Ectodermal cell (in vitro differentiated cells): ENCODE measurements at regions not wholly inside any gene's neighbourhood (a gene's known extent, or its start where the extent isn't known, plus 50 kb on each side); places are given as distances from the start of the nearest gene placed in this dataset.

ENCODE experiments used
- H3K27ac ChIP-seq: 2 replicates; pipeline ENCODE4 v1.7.0; 2013; ENCODE audit warnings: mild to moderate bottlenecking, low read depth, low read length; ENCODE audit not compliant: insufficient read depth, poor library complexity, severe bottlenecking
- H3K27me3 ChIP-seq: 2 replicates; pipeline ENCODE4 v1.7.0; 2013; ENCODE audit warnings: mild to moderate bottlenecking, low read length; ENCODE audit not compliant: insufficient read depth, control insufficient read depth, poor library complexity, severe bottlenecking
- H3K36me3 ChIP-seq: one replicate; pipeline ENCODE4 v1.7.0; 2013; ENCODE audit warnings: low read length; ENCODE audit not compliant: control insufficient read depth, insufficient read depth
- H3K4me1 ChIP-seq: one replicate; pipeline ENCODE4 v1.7.0; 2013; ENCODE audit warnings: low read length; ENCODE audit not compliant: control insufficient read depth, insufficient read depth
- H3K4me3 ChIP-seq: 2 replicates; pipeline ENCODE4 v1.7.0; 2013; ENCODE audit warnings: low read depth, low read length, control low read depth; ENCODE audit not compliant: insufficient read depth
- H3K9me3 ChIP-seq: 2 replicates; pipeline ENCODE4 v1.7.0; 2013; ENCODE audit warnings: mild to moderate bottlenecking, low read length, moderate library complexity; ENCODE audit not compliant: control insufficient read depth
- whole genome bisulfite sequencing, 2 experiments: methylation state at CpG; one replicate each; pipeline ENCODE4 v1.1.7; 2013; ENCODE audit warnings: missing lambda C conversion rate in 2 of 2; 5-methylcytosine and 5-hydroxymethylcytosine counted together

DNA sequence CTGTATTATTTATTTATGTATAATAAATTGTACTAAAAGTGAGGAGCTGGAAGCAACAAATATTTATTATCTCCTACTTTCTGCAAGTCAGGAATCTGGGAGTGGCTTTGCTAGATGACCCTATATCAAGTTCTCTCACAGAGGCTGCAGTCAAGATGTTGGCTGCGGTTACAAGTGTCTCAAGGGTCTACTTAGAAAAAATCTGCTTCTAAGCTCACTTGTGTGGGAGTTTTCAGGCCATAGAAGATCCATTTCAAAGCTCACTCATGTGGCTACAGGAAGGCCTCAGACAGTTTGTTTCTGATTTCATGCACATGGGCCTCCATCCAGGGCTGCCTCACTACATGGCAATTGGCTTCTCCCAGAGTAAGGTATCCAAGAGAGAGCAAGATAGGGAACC is 551.1 kb downstream of the CAAP1 start:
- WGBS, 2 experiments = 98 to 100% methylated on average over 1 of the region's 1 CpG
- Histone ChIP-seq H3K4me3 (no peak overlapping the region), H3K36me3 (no peaks in the 10 kb centered on the region), H3K9me3 (no peaks in the 10 kb centered on the region), H3K4me1 (no peaks in the 10 kb centered on the region), H3K27ac (no peak overlapping the region), H3K27me3 (no peaks in the 10 kb centered on the region)

DNA sequence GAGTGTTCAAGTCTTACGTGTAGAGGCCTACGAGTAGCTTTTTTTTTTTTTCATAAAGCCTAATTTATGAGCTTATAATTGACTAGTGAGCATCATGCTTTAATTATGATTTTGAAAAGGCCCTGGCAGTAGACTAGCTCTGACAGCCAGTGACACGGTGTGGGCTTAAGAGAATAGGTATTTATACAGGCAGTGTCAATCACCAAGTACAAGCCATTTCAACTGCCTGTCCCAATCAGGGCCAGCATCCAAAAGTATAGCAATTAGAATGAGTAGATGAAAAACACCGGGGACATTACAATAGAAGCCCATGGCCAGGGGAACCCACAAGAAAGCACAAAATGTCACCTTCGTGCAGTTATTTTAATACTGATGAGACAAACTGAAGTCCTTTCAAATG is 552.8 kb downstream of the CAAP1 start:
- no peak overlapping the region for H3K4me3 ChIP-seq
- no peaks in the 10 kb centered on the region for H3K36me3 ChIP-seq
- WGBS, 2 experiments = 86 to 95% methylated on average over 5 of the region's 5 CpGs
- H3K4me1 ChIP-seq = no peaks in the 10 kb centered on the region
- H3K27me3 ChIP-seq = no peaks in the 10 kb centered on the region
- no peaks in the 10 kb centered on the region for H3K9me3 ChIP-seq
- no peak overlapping the region for H3K27ac ChIP-seq

DNA sequence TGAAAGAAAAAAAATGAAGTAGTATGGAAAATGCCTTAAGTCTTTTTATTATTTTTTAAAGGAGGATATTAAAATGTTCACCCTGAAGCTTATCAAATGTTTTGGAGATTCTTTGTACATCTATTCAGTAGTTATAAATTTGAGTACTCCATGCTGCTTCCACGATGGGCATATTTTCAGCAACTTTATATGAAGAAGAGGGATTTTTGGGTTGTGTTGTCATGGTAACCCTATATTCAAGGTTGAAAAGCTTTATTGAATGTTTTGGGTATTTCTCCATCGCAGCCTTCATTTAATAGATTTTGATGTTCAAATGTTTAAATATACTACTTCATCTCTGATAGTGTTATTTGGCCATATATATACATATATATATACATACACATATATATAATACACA is 557.5 kb downstream of the CAAP1 start:
- no peaks in the 10 kb centered on the region for H3K9me3 ChIP-seq
- no peaks in the 10 kb centered on the region for H3K4me1 ChIP-seq
- no peaks in the 10 kb centered on the region for H3K27me3 ChIP-seq
- no peaks in the 10 kb centered on the region for H3K36me3 ChIP-seq
- H3K4me3 ChIP-seq = no peak overlapping the region
- WGBS, 2 experiments = 89 to 100% methylated on average over 1 of the region's 2 CpGs
- H3K27ac ChIP-seq = no peak overlapping the region

DNA sequence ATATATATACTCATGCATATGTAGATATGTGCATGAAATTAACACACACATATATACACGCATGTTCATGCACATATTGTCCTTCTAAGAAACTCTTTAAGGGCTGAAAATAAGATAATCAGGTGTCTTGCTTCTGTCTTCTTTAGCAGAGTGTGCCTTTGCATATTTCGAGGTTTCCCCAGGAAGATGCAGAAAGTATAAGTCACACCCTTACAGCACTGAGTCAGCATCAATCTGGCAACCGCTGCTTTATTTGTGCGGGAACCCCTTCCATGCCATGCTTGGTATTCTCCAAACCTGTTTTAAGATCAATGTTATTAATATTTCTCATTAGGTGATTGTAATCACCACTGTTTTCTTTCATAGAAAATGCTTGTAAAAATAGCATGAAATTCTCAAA is 557.9 kb downstream of the CAAP1 start:
- H3K36me3 ChIP-seq = no peaks in the 10 kb centered on the region
- H3K4me3 ChIP-seq = no peak overlapping the region
- no peak overlapping the region for H3K27ac ChIP-seq
- H3K9me3 ChIP-seq = no peaks in the 10 kb centered on the region
- WGBS, 2 experiments = 95% methylated on average over 3 to 4 of the region's 4 CpGs
- H3K27me3 ChIP-seq = no peaks in the 10 kb centered on the region
- no peaks in the 10 kb centered on the region for H3K4me1 ChIP-seq

DNA sequence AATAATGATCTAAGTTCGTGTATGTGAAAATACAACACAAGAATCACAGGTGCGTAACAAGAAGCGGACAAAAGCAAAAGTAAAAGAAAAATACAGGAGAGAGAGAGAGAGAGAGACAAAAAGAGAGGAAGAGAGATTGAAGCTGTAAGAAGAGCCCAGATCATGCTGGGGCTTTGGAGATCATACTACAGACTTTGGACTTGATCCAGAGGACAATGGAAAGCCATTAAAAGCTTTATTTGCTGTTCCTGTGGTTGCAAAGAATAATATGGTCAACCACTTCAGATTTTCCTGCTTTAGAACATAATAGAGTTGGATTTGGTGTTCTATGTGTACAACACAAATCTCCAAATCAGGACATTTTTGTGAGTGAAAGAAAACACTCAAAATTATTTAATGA is 561.4 kb downstream of the CAAP1 start:
- Histone ChIP-seq H3K9me3 (no peaks in the 10 kb centered on the region), H3K27ac (no peak overlapping the region), H3K4me3 (no peak overlapping the region), H3K36me3 (no peaks in the 10 kb centered on the region), H3K4me1 (no peaks in the 10 kb centered on the region), H3K27me3 (no peaks in the 10 kb centered on the region)
- 93 to 96% methylated on average over 3 of the region's 3 CpGs for WGBS, 2 experiments

DNA sequence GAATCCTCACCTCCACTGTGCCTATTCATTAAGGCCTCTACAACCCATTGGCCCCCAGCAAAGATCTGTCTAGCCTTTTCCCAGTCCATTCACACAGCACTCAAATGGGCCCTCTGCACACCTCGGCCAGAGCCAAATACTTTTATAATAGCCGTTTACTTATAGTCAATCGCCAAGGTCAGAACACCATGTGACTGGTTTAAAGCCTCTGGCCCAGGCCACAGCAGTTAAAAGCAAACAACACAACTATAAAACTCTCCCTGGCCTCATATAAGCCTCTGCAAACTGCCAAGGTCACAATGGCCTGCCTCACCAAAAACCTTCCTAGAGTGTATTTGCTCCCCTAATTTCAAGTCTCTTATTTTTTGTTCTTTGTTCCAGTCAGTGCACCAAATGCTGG is 562.6 kb downstream of the CAAP1 start:
- no peak overlapping the region for H3K4me3 ChIP-seq
- 92 to 98% methylated on average over 3 of the region's 3 CpGs for WGBS, 2 experiments
- H3K4me1 ChIP-seq = no peaks in the 10 kb centered on the region
- H3K27ac ChIP-seq = no peak overlapping the region
- H3K36me3 ChIP-seq = no peaks in the 10 kb centered on the region
- H3K9me3 ChIP-seq = no peaks in the 10 kb centered on the region
- no peaks in the 10 kb centered on the region for H3K27me3 ChIP-seq

DNA sequence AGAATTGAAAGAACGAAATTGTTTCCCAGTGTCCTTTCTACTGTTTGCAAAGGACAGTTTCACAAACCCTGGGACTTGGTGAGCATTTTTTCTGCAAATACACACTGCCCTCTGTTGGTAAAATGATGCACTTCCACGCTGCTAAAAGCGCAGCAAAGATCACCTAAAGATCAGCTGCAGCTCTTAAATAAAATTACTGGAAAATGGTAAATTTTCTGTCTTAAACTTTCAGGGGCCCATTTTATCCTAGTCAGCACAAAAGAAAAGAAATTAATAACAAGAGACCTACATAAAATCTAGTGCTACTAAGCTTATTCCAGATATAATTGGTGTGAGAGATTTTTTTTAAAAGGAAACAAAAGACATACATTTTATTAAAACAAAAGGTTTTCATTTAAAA is 566.0 kb downstream of the CAAP1 start:
- Histone ChIP-seq H3K27ac (no peak overlapping the region), H3K4me1 (no peaks in the 10 kb centered on the region), H3K36me3 (no peaks in the 10 kb centered on the region), H3K9me3 (no peaks in the 10 kb centered on the region), H3K4me3 (no peak overlapping the region), H3K27me3 (no peaks in the 10 kb centered on the region)
- WGBS, 2 experiments = 9 to 15% methylated on average over 3 of the region's 3 CpGs

DNA sequence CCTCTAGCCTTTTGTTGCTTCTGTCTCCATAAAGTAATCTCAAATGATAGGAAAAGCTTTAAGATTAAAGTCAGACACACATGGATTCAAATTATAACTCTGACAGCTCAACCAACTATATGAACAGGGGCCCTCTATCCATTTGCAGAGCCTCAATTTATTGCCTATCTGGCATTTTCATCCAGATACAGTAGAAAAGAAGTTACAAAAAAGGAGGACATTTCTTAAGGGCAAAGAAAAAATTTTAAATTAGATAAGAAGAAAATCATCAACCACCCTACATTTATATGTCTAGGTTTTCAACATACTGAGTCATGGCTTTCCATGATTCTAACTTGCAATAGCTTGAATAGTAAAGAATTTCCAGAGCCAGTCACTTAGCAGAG is 567.2 kb downstream of the CAAP1 start:
- H3K4me3 ChIP-seq = no peak overlapping the region
- no peaks in the 10 kb centered on the region for H3K36me3 ChIP-seq
- H3K27me3 ChIP-seq = no peaks in the 10 kb centered on the region
- H3K9me3 ChIP-seq = no peaks in the 10 kb centered on the region
- no peaks in the 10 kb centered on the region for H3K4me1 ChIP-seq
- H3K27ac ChIP-seq = no peak overlapping the region

DNA sequence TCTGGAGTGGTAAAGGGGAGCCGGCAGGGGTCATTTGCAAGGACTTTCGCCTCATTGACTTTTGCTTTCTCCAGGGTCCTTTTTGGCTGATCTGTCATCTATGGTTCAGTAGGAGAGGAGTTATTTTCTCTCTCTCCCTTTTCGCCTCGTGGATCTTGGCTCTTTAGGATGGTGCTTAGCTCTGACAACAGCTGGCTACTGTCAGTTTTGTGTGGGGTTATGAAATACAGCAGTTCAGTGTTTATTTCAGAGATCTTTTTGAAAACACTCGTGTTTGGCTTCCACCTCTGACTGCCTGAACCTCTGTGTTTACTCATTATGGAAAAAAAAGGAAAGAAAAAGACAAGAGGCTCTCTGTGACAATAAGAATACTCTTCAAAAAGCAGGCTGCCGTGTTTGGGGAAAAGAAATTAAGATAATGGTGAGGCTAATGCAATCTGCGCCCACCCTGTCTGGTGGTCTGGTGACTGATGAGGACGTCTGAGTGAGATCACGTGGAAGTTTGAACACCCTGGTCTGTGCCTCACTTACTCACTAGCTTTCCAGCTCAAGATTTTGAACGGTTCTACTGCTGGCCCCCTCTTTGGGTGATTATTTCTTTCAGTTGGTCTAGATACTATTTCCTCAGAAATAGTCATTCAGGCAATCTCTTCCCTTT is 567.7 kb downstream of the CAAP1 start:
- Histone ChIP-seq H3K36me3 (no peaks in the 10 kb centered on the region), H3K4me3 (no peak overlapping the region), H3K9me3 (no peaks in the 10 kb centered on the region), H3K27ac (no peak overlapping the region), H3K27me3 (no peaks in the 10 kb centered on the region), H3K4me1 (no peaks in the 10 kb centered on the region)
- whole genome bisulfite sequencing, 2 experiments = 91 to 92% methylated on average over 10 of the region's 10 CpGs

DNA sequence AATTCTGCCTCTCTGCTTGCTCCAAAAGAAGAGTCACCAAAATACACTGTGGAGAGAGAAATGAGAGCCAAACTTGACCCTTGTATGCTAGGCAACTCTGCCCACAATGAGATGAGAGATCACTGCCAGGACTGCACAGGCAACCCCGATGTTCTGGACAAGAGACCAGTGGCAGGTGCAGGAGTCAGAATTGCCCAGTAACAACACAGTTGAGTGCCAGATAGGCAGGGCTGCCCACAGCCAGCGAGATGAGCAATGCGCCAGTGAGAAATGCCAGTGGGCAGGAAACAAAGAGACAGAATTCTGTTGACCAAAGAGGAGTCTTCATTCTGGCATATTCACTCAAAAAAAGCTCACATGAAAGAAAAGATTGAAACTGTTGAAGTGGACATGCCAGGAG is 570.7 kb downstream of the CAAP1 start:
- no peaks in the 10 kb centered on the region for H3K27me3 ChIP-seq
- WGBS, 2 experiments = 97 to 100% methylated on average over 3 of the region's 3 CpGs
- H3K36me3 ChIP-seq = no peaks in the 10 kb centered on the region
- no peak overlapping the region for H3K4me3 ChIP-seq
- no peak overlapping the region for H3K27ac ChIP-seq
- H3K9me3 ChIP-seq = no peaks in the 10 kb centered on the region
- no peaks in the 10 kb centered on the region for H3K4me1 ChIP-seq

DNA sequence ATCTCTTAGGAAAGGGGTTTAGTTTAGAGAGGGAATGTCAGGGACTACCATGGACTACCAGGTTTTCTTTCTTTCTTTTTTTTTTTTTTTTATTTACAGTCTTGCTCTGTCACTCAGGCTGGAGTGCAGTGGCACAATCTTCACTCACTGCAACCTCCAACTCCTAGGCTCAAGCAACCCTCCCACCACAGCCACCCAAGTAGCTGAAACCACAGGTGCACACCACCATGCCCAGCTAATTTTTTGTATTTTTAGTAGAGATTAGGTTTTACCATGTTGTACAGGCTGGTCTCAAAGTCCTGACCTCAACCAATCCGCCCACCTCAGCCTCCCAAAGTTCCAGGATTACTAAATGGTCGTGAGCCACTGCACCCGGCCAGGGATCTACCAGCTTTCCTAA is 572.7 kb downstream of the CAAP1 start:
- no peak overlapping the region for H3K27ac ChIP-seq
- no peaks in the 10 kb centered on the region for H3K36me3 ChIP-seq
- no peaks in the 10 kb centered on the region for H3K9me3 ChIP-seq
- 88 to 92% methylated on average over 3 of the region's 3 CpGs for WGBS, 2 experiments
- H3K4me1 ChIP-seq = no peaks in the 10 kb centered on the region
- no peak overlapping the region for H3K4me3 ChIP-seq
- H3K27me3 ChIP-seq = no peaks in the 10 kb centered on the region
